Right lobe of liver (tissue), 4 donors: ENCODE measurements at regions not wholly inside any gene's neighbourhood (a gene's known extent, or its start where the extent isn't known, plus 50 kb on each side); places are given as distances from the start of the nearest gene placed in this dataset.

Experiments
- CTCF ChIP-seq, 4 donors: fragments of 200-600 bp in 3 of 4; fragments of 450-650 bp in 1 of 4; IDR thresholded peaks; one replicate each; pipeline versions ENCODE4 v1.5.1 to v1.8.0; 2016 to 2022; ENCODE audit warnings: antibody characterized with exemption in 4 of 4, mild to moderate bottlenecking in 2 of 4
- POLR2A ChIP-seq: fragments of 450-650 bp; IDR thresholded peaks from one replicate; pipeline ENCODE4 v1.6.1; 2017; ENCODE audit warnings: antibody characterized with exemption, mild to moderate bottlenecking
- donor health status: DM: no; HTN: no; CAD: no.
- donor health status: DM: no; HTN: no; CAD: no.
- donor health status: DM: no; HTN: yes; CAD: no.

- TF ChIP-seq POLR2A (no peak), CTCF (IDR thresholded peaks at IDR 0.05) (no peak)
Measured at GRCh38 chr1:221098471-221099405, 219.5 kb downstream of the HLX start.
